GM12873 (cell line): ENCODE measurements at regions not wholly inside any gene's neighbourhood (a gene's known extent, or its start where the extent isn't known, plus 50 kb on each side); places are given as distances from the start of the nearest gene placed in this dataset.

Experiments used
- TF ChIP-seq, protein P1 (sequence below): IDR thresholded peaks from 2 replicates; pipeline ENCODE4 v1.5.1; 2012; ENCODE audit warnings: low read depth, mild to moderate bottlenecking, moderate library complexity, low read length, control low read depth; ENCODE audit not compliant: insufficient read depth; ENCODE audit errors: missing control alignments

DNA sequence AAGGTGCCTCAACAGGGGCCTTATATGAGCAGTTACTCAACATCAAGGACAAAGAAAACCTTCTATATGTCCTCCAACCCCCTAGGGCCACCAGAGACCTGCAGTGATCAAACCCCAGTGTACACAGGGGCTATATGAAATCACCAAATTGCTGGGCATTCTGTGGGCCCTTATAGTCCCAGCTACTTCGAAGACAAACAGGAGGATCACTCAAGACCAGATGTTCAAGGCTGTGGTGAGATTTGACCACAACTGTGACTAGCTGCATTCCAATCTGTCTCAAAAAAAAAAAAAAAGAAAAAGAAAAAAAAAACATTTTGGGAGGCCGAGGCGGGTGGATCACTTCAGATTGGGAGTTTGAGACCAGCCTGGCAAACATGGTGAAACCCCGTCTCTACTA is 51.0 kb upstream of the PRB2 start:
- TF ChIP-seq, protein P1, sequence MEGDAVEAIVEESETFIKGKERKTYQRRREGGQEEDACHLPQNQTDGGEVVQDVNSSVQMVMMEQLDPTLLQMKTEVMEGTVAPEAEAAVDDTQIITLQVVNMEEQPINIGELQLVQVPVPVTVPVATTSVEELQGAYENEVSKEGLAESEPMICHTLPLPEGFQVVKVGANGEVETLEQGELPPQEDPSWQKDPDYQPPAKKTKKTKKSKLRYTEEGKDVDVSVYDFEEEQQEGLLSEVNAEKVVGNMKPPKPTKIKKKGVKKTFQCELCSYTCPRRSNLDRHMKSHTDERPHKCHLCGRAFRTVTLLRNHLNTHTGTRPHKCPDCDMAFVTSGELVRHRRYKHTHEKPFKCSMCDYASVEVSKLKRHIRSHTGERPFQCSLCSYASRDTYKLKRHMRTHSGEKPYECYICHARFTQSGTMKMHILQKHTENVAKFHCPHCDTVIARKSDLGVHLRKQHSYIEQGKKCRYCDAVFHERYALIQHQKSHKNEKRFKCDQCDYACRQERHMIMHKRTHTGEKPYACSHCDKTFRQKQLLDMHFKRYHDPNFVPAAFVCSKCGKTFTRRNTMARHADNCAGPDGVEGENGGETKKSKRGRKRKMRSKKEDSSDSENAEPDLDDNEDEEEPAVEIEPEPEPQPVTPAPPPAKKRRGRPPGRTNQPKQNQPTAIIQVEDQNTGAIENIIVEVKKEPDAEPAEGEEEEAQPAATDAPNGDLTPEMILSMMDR, result no peak

DNA sequence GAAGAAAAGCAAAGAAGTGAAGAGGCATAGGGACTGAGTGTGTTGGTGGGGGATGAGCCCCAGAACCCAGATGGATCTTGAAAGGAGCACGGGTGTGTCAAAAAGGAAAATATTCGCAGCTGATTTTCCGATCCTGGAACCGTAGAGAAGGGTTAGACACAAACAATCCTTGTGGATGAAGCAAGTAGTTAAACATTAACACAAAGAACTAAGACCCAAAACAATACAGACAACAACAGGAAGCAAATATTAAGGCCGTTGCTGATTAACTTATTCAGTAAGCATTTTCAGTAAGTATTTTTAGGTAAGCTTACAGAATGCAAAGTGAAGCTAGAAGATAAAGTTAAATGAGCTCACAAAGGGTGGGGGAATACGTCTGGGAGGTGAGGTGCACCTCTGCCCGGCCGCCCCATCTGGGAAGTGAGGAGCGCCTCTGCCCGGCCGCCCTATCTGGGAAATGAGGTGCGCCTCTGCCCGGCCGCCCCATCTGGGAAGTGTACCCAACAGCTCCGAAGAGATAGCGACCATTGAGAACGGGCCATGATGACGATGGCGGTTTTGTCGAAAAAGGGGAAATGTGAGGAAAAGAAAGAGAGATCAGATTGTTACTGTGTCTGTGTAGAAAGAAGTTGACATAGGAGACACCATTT is 62.8 kb upstream of the PRB2 start:
- TF ChIP-seq, protein P1, result no peak

DNA sequence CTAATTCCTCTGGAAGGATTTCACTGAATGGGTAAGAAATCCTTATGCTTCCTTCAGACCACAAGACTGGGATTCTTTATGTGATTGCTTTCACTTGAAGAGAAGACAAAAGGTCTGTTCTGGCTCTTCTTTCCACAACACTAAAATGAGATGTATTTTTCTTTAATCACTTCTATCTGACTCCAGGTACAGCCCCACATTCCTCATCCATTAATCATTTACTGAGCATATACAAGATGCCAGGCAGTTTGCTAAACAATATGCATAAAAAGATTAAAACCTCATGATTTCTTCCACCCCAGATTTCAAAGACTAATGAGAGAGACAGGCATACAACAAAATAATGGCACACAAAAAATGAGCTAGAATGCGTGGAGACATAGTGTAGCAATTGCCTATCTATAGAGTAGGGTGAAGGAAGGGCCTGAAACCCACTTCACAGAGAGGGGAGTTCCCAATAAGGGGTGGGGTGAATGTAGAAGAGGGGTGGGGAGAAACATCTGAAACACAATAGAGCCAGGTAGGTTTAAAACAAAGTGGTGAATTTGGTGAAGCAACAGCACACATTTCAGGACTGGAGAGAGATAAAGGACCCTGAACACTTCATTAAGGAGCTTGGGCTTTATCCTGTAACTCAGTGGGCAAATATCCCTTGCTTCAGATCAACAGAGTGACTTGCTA is 65.1 kb upstream of the PRB2 start:
- TF ChIP-seq, protein P1, result no peak

DNA sequence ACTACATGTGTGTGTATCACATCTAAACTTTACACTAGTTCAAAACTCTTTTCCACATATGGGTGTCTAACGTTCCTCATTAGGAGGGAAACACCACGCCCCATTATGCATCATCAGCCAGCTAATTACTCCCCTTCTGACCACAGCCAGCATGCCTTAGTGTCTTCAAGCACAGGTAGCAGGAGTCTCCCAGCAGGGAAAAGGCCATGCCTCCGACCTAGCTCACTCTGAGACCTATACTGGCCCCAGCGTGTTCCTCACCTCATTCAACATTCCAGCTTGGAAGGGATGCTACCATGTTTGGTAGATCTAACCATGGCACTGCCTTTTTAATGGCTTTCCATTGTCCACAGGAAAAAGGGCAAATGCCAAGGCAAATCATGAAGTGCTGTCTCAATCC is 66.1 kb upstream of the PRB2 start:
- TF ChIP-seq, protein P1, result no peak

DNA sequence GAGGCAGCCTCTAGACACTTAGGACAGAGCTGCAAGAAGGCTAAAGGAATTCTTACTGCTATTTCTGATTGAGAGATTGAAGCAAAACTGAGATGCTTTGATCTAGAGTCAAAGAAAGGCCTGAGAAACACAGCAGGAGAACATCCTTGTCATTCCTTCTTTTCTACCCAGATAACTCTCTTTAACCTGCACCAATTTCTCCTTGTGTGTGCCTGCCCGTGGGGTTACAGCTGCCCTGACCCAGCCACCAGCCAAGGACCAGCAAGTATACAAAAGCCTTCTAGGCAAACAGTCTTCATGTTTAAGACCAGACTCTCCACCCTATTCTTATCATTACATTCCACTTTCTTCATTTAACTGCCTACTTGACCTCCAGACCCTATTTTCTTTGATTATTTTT is 81.7 kb upstream of the PRB2 start:
- TF ChIP-seq, protein P1, result no peak

DNA sequence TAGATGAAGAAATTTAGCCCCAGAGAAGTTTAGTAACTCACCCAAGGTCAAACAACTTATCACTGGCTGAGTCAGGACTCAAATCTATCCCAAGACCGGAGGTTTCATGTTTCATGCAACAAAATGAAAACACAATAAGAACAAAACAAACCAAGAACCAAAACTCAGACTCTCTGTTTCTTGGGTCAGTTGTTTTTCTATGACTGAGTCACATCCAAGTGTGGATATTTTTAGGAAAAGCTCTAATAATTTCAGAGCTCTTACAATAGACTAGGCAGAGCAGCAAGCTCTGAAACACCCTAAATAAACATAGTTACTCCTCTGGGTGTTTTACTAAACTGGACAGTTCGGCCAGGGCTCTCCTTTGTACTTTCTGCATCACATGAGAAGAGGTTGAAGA is 87.6 kb upstream of the PRB2 start:
- TF ChIP-seq, protein P1, result no peak

DNA sequence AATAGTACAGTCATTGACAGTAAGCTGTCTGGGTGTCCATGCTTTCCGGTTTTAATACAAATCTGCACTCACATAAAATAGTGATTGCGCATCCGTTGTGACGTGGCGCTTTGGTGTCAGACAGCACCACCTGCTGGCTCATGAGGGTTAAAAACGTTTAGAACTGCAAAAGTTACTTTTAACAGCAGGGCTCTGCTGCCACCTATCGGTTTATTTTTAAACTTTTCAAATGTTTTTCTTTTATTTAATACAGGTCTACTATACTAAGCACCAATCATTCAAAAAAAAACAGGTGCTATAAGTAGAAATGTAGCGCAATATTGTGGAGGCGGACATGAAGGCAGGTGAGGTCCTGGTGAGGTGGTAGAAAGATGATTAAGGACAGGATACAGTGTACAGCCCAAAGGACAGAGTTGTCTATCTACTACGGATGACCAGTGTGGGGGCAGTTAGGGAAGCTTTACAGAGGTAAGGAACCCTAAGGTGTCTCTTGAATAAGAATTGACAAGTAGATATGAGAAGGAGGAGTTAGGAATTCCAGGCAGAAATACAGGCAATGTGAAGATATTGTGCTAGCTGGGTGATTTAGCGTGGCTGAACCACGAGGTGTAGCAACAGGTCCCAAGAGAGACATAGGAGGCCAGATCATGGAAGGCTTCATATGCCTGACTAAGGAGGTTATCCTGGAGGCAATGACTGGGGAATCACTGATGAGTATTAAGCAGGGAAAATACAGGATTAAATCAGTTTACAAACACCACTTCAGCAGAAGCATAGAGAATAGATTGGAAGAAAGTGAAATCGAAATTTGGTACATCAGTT is 91.5 kb upstream of the PRB2 start:
- TF ChIP-seq, protein P1, result peak; percentile 87
